HuH-7 (cell line): ENCODE measurements at regions not wholly inside any gene's neighbourhood (a gene's known extent, or its start where the extent isn't known, plus 50 kb on each side); places are given as distances from the start of the nearest gene placed in this dataset.

Source experiments
- DNase-seq: peaks from one replicate; pipeline ENCODE4 v3.0.0; 2011; ENCODE audit warnings: low spot score

GRCh38 chr2:75808793-75809535 is 98.2 kb upstream of the GCFC2 start:
- DNase-seq = no peak

GRCh38 chr2:75807992-75808391 is 97.3 kb upstream of the GCFC2 start:
- DNase-seq = no peak

- no peak for DNase-seq
Observed at GRCh38 chr2:75801234-75801982, 90.7 kb upstream of the GCFC2 start.

- DNase-seq = no peak
Observed at GRCh38 chr2:75800456-75800855, 89.7 kb upstream of the GCFC2 start.

- no peak for DNase-seq
Observed at GRCh38 chr2:75799859-75800258, 89.1 kb upstream of the GCFC2 start.

- no peak for DNase-seq
Observed at GRCh38 chr2:75798569-75798968, 87.9 kb upstream of the GCFC2 start.

- DNase-seq = no peak
Observed at GRCh38 chr2:75792996-75793395, 82.3 kb upstream of the GCFC2 start.

GRCh38 chr2:75792146-75792545 is 81.4 kb upstream of the GCFC2 start:
- DNase-seq = no peak

- DNase-seq = no peak
Observed at GRCh38 chr2:75790814-75791467, 80.2 kb upstream of the GCFC2 start.

- no peak for DNase-seq
Observed at GRCh38 chr2:75790121-75790813, 79.6 kb upstream of the GCFC2 start.

GRCh38 chr2:75788902-75789301 is 78.2 kb upstream of the GCFC2 start:
- DNase-seq = no peak

GRCh38 chr2:75788154-75788553 is 77.4 kb upstream of the GCFC2 start:
- DNase-seq = no peak

- DNase-seq = peak; percentile 7
Observed at GRCh38 chr2:75787532-75788132, 76.9 kb upstream of the GCFC2 start.

GRCh38 chr2:75775311-75775823 is 64.7 kb upstream of the GCFC2 start:
- DNase-seq = no peak

- no peak for DNase-seq
Observed at GRCh38 chr2:75772908-75773630, 62.4 kb upstream of the GCFC2 start.

- DNase-seq = no peak
Observed at GRCh38 chr2:75765798-75766197, 55.1 kb upstream of the GCFC2 start.

GRCh38 chr2:75764611-75765010 is 53.9 kb upstream of the GCFC2 start:
- no peak for DNase-seq
